SK-N-MC (cell line): ENCODE measurements at regions not wholly inside any gene's neighbourhood (a gene's known extent, or its start where the extent isn't known, plus 50 kb on each side); places are given as distances from the start of the nearest gene placed in this dataset.

Experiments
- DNase-seq: peaks from one replicate; pipeline ENCODE4 v3.0.0-alpha.2; 2011; ENCODE audit warnings: low read depth, low spot score
- H3K27ac ChIP-seq: fragments of 200-600 bp; sonication (generic); 2 replicates; pipeline ENCODE4 v1.5.1; 2016; ENCODE audit warnings: mixed run types
- H3K36me3 ChIP-seq: fragments of 200-600 bp; sonication (generic); 2 replicates; pipeline ENCODE4 v1.6.1; 2017; ENCODE audit warnings: antibody characterized with exemption, low read length, mixed read lengths; ENCODE audit not compliant: insufficient read depth
- H3K4me3 ChIP-seq: fragments of 200-600 bp; sonication (generic); 2 replicates; pipeline ENCODE4 v1.5.1; 2016
- H3K9ac ChIP-seq: fragments of 200-600 bp; sonication (generic); 2 replicates; pipeline ENCODE4 v1.8.0; 2017; ENCODE audit warnings: mixed run types, mixed read lengths; ENCODE audit not compliant: insufficient read length
- H3K9me3 ChIP-seq: fragments of 200-600 bp; sonication (generic); 2 replicates; pipeline ENCODE4 v1.6.1; 2017; ENCODE audit warnings: low read depth, mild to moderate bottlenecking, antibody characterized with exemption, low read length, moderate library complexity, mixed read lengths
- EZH2 ChIP-seq: fragments of 200-600 bp; sonication (generic); IDR thresholded peaks from one replicate; pipeline ENCODE4 v1.6.1; 2017; ENCODE audit warnings: antibody characterized with exemption
- FOXP2 ChIP-seq: optimal IDR thresholded peaks from 2 replicates; pipeline ENCODE3; 2011; ENCODE audit warnings: mild to moderate bottlenecking, moderate library complexity; ENCODE audit not compliant: insufficient read depth; ENCODE audit errors: extremely low read length, control extremely low read depth
- POLR2AphosphoS5 ChIP-seq: IDR thresholded peaks from 2 replicates; pipeline ENCODE4 v1.6.1; 2012; ENCODE audit warnings: mild to moderate bottlenecking, low read depth, low read length, borderline replicate concordance

DNA sequence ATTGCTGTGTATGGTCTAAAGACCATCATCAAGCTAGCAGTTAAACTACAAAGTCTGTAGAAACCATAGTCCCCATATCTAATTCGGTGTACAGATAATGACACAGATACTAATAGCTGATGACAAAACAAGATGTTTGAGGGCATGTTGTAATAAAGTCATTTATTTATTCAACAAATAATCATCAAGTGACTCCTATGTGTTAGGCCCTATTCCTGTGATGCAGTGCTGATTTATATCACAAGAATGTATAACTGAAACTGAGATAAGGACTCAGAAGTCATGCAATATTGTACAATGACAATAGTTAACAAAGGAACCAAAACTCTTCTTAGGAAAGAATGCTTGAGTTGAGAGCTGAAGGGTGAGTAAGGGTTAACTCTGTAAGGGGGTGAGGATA, 315.0 kb upstream of the NR3C2 start:
- no peak overlapping the region for H3K27ac ChIP-seq
- DNase-seq = no peak
- H3K9me3 ChIP-seq = no peaks in the 10 kb centered on the region
- no peak for TF ChIP-seq POLR2AphosphoS5
- TF ChIP-seq EZH2 = no peak
- TF ChIP-seq FOXP2 = no peak
- H3K4me3 ChIP-seq = no peak overlapping the region
- H3K9ac ChIP-seq = no peak overlapping the region
- no peaks in the 10 kb centered on the region for H3K36me3 ChIP-seq

DNA sequence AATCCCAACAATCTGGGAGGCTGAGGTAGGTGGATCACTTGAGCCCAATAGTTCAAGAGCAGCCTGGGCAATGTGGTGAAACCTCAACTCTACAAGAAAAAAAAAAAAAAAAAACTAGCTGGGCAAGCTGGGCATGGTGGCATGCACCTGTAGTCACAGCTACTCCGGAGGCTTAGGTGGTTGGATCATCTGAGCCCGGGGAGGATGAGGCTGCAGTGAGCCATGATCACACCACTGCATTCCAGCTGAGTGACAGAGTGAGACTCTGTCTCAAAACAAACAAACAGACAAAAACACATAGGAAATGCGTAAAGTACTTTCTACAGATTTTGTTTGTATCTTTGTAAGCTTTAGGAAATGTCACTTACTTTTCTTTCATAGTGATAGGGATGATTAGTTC, 307.2 kb upstream of the NR3C2 start:
- TF ChIP-seq POLR2AphosphoS5 (no peak), FOXP2 (no peak), EZH2 (no peak)
- no peak overlapping the region for H3K4me3 ChIP-seq
- H3K9me3 ChIP-seq = no peaks in the 10 kb centered on the region
- H3K9ac ChIP-seq = no peak overlapping the region
- H3K27ac ChIP-seq = no peak overlapping the region
- DNase-seq = no peak
- H3K36me3 ChIP-seq = no peaks in the 10 kb centered on the region

DNA sequence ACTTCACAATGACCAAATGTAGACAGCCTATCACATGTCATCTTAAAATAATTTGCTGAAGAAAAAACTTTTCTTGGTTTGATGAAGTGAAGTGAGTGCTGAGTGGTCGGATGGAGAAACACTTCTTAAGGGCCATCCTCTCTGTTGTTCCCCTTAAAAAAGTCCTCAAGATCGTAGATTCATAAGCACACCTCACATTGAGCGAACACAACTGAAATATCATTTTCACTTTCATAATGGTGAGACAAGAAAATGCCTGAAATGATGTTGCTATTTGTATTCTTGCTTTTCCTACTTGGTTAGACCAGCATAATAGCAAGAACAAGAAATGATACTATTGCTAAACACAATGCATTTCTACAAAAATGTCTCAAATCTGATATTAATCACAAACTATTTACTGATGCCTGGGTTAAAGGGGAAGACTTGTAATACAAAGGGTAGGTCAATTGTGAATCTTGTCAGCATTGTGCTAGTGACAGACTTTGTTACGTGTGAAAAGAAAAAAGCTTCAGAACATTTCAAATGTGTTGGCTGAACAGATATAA, 305.6 kb upstream of the NR3C2 start:
- H3K9ac ChIP-seq = no peak overlapping the region
- TF ChIP-seq POLR2AphosphoS5 = no peak
- no peaks in the 10 kb centered on the region for H3K36me3 ChIP-seq
- H3K27ac ChIP-seq = no peak overlapping the region
- no peaks in the 10 kb centered on the region for H3K9me3 ChIP-seq
- DNase-seq = no peak
- H3K4me3 ChIP-seq = no peak overlapping the region

DNA sequence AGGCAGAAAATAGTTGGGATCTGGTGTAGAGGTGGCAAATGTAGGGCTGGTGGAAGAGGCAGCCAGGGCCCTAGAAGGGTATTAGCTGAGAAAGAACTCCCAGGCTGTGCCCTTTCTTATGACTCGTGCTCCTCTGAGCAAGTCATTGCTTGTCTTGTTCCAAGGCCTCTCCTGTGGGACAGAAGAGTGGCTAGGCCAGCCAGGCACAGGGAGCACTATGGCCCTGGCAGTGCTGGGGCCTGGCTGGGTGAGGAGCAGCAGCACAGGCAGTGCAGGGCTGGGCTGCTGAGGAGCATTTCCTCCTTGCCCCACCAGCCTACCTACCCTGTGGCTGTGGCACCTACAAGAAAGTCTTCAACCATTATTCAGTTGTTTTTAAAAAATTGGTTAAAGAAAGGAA, 298.5 kb upstream of the NR3C2 start:
- Histone ChIP-seq H3K4me3 (no peak overlapping the region), H3K9me3 (no peaks in the 10 kb centered on the region), H3K27ac (no peak overlapping the region), H3K9ac (no peak overlapping the region), H3K36me3 (no peaks in the 10 kb centered on the region)
- no peak for DNase-seq
- TF ChIP-seq POLR2AphosphoS5 (no peak), EZH2 (no peak), FOXP2 (no peak)

DNA sequence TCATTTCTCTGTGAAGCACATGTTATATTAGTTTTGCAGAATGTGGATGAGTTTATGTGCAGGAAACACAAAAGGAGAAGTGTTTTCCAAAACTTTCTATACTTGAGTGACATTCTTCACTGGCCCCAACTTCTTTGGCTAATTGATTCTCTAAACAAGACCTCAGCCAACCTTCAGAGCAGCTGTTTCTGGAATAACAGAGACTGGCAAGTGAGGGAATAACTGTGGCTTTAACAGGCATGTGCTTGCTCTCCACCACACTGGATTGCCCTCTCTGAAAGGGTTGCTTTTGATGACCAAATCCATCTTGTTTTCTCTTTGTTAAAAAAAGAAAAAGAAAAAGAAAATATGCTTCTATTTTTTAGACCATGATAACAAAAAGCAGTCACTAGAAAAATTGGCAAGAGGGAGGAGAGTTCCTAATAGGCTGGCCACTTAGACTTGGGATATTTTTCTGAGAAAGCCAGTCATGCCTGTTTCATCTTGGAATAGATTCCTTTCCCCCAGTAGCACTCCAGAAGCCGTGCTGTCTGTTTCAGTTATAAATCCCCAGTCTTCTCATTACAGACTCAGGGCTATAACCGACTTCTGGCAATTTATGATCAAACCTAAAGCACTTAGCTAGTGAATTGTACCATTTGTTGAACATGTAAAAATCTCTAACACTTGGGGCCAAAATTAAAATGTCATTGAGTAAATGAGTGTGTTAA, 295.0 kb upstream of the NR3C2 start:
- H3K36me3 ChIP-seq = no peaks in the 10 kb centered on the region

DNA sequence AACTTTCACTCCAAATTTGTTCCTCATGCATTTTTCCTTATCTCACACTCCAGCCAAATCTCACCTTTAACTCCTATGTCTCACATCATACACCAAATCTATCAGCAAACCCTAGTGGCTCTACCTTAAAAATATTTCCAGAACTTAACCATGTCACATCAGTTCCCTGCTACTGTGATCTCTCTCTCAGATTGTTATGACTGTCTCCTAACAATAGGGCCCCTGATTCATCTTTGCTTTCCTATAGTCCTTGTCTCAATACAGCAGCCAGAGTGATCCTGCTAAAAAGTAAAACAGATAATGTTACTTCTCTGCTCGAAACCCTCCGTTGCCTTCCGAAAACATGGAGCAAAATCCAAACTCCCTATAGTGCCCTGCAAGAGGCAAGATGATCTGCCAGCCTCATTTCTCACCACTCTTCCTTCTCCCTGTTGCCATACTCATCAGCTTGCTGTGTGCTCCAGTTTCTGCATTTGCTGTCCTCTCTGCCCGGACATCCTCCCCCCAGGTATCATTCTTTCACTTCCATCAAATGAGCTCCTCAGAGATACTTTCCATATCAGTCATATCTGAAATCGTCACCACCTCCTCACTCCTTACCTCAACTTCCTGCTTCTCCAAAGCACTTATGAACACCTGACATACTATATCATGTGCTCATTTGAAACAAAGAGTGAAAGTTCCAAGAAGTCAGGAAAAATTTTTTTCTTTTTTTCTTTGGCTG, 293.4 kb upstream of the NR3C2 start:
- no peak overlapping the region for H3K9ac ChIP-seq
- H3K4me3 ChIP-seq = no peak overlapping the region
- TF ChIP-seq EZH2 = no peak
- TF ChIP-seq POLR2AphosphoS5 = no peak
- no peak for TF ChIP-seq FOXP2
- no peaks in the 10 kb centered on the region for H3K9me3 ChIP-seq
- no peaks in the 10 kb centered on the region for H3K36me3 ChIP-seq
- no peak overlapping the region for H3K27ac ChIP-seq
- no peak for DNase-seq

More for the DNA sequence above, 295.0 kb upstream of the NR3C2 start:
- no peak overlapping the region for H3K4me3 ChIP-seq
- no peak overlapping the region for H3K27ac ChIP-seq
- DNase-seq = no peak
- H3K9me3 ChIP-seq = no peaks in the 10 kb centered on the region
- no peak for TF ChIP-seq POLR2AphosphoS5
- TF ChIP-seq FOXP2 = no peak
- no peak for TF ChIP-seq EZH2
- no peak overlapping the region for H3K9ac ChIP-seq

DNA sequence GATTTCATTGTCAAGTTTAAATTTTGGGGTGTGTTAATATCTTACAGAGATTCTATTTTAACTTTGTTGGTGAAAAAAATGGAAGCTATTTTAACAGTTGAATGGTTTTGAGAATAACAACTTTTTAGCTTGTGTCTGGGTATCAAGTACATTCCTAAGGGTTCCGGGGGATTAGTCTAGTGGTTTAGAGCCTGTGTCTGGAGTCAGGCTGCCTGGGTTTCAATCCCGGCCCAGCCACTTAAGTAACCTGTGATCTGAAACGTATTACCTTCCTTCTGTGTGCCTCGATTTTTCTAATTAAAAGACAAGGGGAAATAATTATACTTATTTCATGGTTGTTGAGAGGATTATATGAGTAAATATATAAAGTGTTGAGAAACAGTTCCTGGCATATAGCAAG, 288.6 kb upstream of the NR3C2 start:
- no peaks in the 10 kb centered on the region for H3K36me3 ChIP-seq
- no peak for DNase-seq
- H3K4me3 ChIP-seq = no peak overlapping the region
- TF ChIP-seq FOXP2 (no peak), POLR2AphosphoS5 (no peak), EZH2 (no peak)
- no peak overlapping the region for H3K9ac ChIP-seq
- no peak overlapping the region for H3K27ac ChIP-seq
- no peaks in the 10 kb centered on the region for H3K9me3 ChIP-seq

DNA sequence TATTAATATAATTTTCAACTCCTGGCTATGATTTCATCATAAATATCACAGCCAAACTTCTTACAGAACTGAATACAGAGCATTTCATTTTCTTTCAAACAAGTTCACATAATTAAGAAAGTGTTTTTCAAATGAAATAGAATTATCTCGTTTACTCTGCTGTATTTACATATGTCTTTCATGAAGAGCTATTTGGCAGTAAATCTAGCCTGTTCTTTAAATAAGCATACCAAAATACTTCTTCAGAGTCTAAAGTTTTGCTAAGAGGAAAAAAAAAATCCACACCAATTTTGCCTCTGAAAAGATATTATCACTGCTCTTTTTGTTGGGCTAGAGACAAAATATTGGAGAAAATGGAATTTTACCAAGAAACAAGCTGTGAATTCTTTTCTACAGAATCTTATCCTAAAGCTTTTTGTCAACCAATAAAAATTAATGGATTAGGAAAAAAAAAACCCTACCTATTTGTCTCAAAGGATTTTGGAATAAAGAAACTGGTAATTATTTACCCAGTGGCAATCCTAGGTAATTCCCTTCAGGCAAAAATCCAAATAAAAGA, 287.9 kb upstream of the NR3C2 start:
- H3K27ac ChIP-seq = peak overlapping the region; percentile 35; the same call in 1 of the 2 replicates
- no peak overlapping the region for H3K9ac ChIP-seq
- no peak for TF ChIP-seq EZH2
- no peak overlapping the region for H3K4me3 ChIP-seq
- DNase-seq = no peak
- H3K9me3 ChIP-seq = no peaks in the 10 kb centered on the region
- H3K36me3 ChIP-seq = no peaks in the 10 kb centered on the region
